Endothelial cell of umbilical vein (primary cell): ENCODE measurements at regions not wholly inside any gene's neighbourhood (a gene's known extent, or its start where the extent isn't known, plus 50 kb on each side); places are given as distances from the start of the nearest gene placed in this dataset.

ENCODE experiments used
- BruUV-seq: library from RNA; stranded (reverse); fragments of 400-500 nt; replicated peaks from 2 replicates; lab custom pipeline; 2021; lab: Mats Ljungman, UMichigan
- CTCF ChIA-PET: fragments of 300-600, 350-600 bp; sonication (Branson Sonifier 250); formaldehyde crosslinking; loops from one replicate; lab custom pipeline; 2021; ENCODE audit warnings: antibody characterized with exemption, inconsistent platforms; lab: Charles Lee
- POLR2A ChIA-PET: fragments of 300-600, 350-600 bp; sonication (Branson Sonifier 250); formaldehyde crosslinking; loops from one replicate; lab custom pipeline; 2021; ENCODE audit warnings: antibody characterized with exemption, inconsistent platforms; lab: Charles Lee
- DNase-seq: peaks from one replicate; pipeline ENCODE4 v3.0.0-alpha.2; 2011; ENCODE audit warnings: low read depth, low spot score
- FAIRE-seq: peaks from 2 replicates; lab custom pipeline; 2011; peaks lifted over from hg19 to GRCh38; lab: Jason Lieb, UNC
- H2AFZ ChIP-seq: 2 replicates; pipeline ENCODE4 v1.6.0; 2012; ENCODE audit warnings: low read depth, low read length, control low read depth, inconsistent platforms
- H3K27ac ChIP-seq: 2 replicates; pipeline ENCODE4 v1.5.1; 2011; ENCODE audit warnings: low read depth, mild to moderate bottlenecking, control low read depth, low read length, moderate library complexity; ENCODE audit not compliant: insufficient read depth
- H3K27me3 ChIP-seq, 2 experiments: 2 replicates each; pipeline versions ENCODE4 v1.6.0 to v1.6.1; 2011; ENCODE audit warnings: low read length in 2 of 2, mixed read lengths in 1 of 2; ENCODE audit not compliant: control insufficient read depth in 2 of 2, insufficient read depth in 2 of 2
- H3K36me3 ChIP-seq, 2 experiments: 2 replicates in 1 of 2; 3 replicates in 1 of 2; pipeline ENCODE4 v1.5.1; 2011; ENCODE audit warnings: low read length in 2 of 2, mild to moderate bottlenecking in 1 of 2, moderate library complexity in 1 of 2; ENCODE audit not compliant: control insufficient read depth in 2 of 2, insufficient read depth in 2 of 2; ENCODE audit errors: extremely low read depth in 1 of 2
- H3K4me1 ChIP-seq: 3 replicates; pipeline ENCODE4 v1.5.1; 2011; ENCODE audit warnings: mild to moderate bottlenecking, low read length; ENCODE audit not compliant: control insufficient read depth, insufficient read depth; ENCODE audit errors: extremely low read depth
- H3K4me2 ChIP-seq: 2 replicates; pipeline ENCODE4 v1.6.1; 2011; ENCODE audit warnings: low read length, control low read depth, mixed read lengths; ENCODE audit not compliant: insufficient read depth
- H3K4me3 ChIP-seq, 3 experiments: fragments of 200-600 bp in 1 of 3; sonication (generic), shearing (Covaris generic) in 1 of 3; replicated peaks in 1 of 3; 2 replicates each; pipeline ENCODE4 v1.5.1; 2011 to 2016; ENCODE audit warnings: control low read depth in 3 of 3, low read length in 3 of 3, mild to moderate bottlenecking in 2 of 3, inconsistent platforms in 1 of 3, low read depth in 1 of 3, moderate library complexity in 1 of 3; ENCODE audit not compliant: insufficient read depth in 1 of 3
- H3K79me2 ChIP-seq: 2 replicates; pipeline ENCODE4 v1.6.0; 2012; ENCODE audit warnings: low read length, inconsistent platforms; ENCODE audit not compliant: control insufficient read depth, insufficient read depth
- H3K9ac ChIP-seq: replicated peaks from 2 replicates; pipeline ENCODE3; 2011; ENCODE audit warnings: low read length, control low read depth; ENCODE audit not compliant: insufficient read depth; ENCODE audit errors: extremely low read depth
- H3K9me1 ChIP-seq: replicated peaks from 3 replicates; pipeline ENCODE4 v1.6.0; 2011; ENCODE audit warnings: mild to moderate bottlenecking, low read length; ENCODE audit not compliant: control insufficient read depth, insufficient read depth; ENCODE audit errors: extremely low read depth
- H3K9me3 ChIP-seq: replicated peaks from 2 replicates; pipeline ENCODE4 v1.5.1; 2012; ENCODE audit warnings: low read length, inconsistent platforms; ENCODE audit not compliant: control insufficient read depth, insufficient read depth
- H4K20me1 ChIP-seq: replicated peaks from 2 replicates; pipeline ENCODE3; 2011; ENCODE audit warnings: mild to moderate bottlenecking, low read length; ENCODE audit not compliant: control insufficient read depth, insufficient read depth; ENCODE audit errors: extremely low read depth
- EZH2 ChIP-seq: IDR thresholded peaks from 2 replicates; pipeline ENCODE4 v1.6.1; 2012; ENCODE audit warnings: borderline replicate concordance, low read depth, mild to moderate bottlenecking, moderate library complexity, low read length, inconsistent platforms; ENCODE audit not compliant: severe bottlenecking
- FOS ChIP-seq: IDR thresholded peaks from 2 replicates; pipeline ENCODE4 v1.6.1; 2011; ENCODE audit warnings: mild to moderate bottlenecking, low read length, moderate library complexity, borderline replicate concordance; ENCODE audit not compliant: insufficient read depth
- GATA2 ChIP-seq: IDR thresholded peaks from 2 replicates; pipeline ENCODE4 v1.7.0; 2011; ENCODE audit warnings: low read depth, mild to moderate bottlenecking, moderate library complexity, mixed read lengths, low read length; ENCODE audit not compliant: insufficient read length, insufficient read depth
- JUN ChIP-seq: IDR thresholded peaks from 2 replicates; pipeline ENCODE4 v1.6.1; 2011; ENCODE audit warnings: borderline replicate concordance, low read depth; ENCODE audit not compliant: insufficient read length, insufficient read depth
- MYC ChIP-seq: IDR thresholded peaks from one replicate; pipeline ENCODE4 v1.6.1; 2011; ENCODE audit warnings: mild to moderate bottlenecking, low read depth, low read length
- POLR2A ChIP-seq: IDR thresholded peaks from 2 replicates; pipeline ENCODE4 v1.6.1; 2012; ENCODE audit warnings: low read depth, mild to moderate bottlenecking, control low read depth, low read length
- POLR2AphosphoS5 ChIP-seq: IDR thresholded peaks from 2 replicates; pipeline ENCODE4 v1.6.1; 2012; ENCODE audit warnings: low read depth, mild to moderate bottlenecking, control low read depth, low read length, moderate library complexity; ENCODE audit not compliant: insufficient read depth
- dilution Hi-C: fragments of 300-500 bp; cut with MboI; formaldehyde crosslinking; loops from one replicate; pipeline ENCODE4 v1.15.0; 2019; ENCODE audit warnings: low sequenced_read_pairs; ENCODE audit not compliant: extremely low pct_ligation_motif_present
- intact Hi-C: fragments of 100-400 bp; cut with micrococcal nuclease; formaldehyde crosslinking; loops from one replicate; pipeline ENCODE4 v1.10.0; 2022
- TF ChIP-seq, protein P1 (sequence below), 2 donors: IDR thresholded peaks; 1 replicate in 1 of 2; 2 replicates in 1 of 2; pipeline ENCODE4 v1.5.1; 2011; ENCODE audit warnings: low read length in 2 of 2, mild to moderate bottlenecking in 2 of 2, moderate library complexity in 2 of 2, control low read depth in 1 of 2, inconsistent platforms in 1 of 2, low read depth in 1 of 2; ENCODE audit not compliant: insufficient read depth in 1 of 2; ENCODE audit errors: extremely low read depth in 1 of 2
- TF ChIP-seq, protein P2 (sequence below): IDR thresholded peaks from 2 replicates; pipeline ENCODE4 v1.6.1; 2011; ENCODE audit not compliant: insufficient read depth, insufficient read length

DNA sequence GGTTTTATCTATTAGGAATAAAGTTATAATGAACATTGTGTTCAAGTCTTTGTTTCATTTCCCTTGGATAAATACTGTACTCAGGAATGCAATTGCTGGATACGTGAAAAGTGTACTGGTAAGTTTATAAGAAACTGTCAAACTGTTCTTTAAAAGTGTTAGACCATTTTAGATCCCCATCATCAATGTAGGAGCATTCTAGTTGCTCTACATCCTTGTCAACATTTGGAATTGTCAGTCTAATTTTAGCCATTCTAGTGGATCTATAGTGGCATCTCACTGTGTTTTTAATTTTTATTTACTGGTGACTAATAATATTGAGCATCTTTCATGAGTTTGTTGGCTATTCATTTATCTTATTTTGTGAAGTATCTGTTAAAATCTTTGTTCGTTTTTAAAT lies 354.0 kb upstream of the NRP1 start:
- FAIRE-seq, result no peak
- dilution Hi-C loops, result no loop called here

DNA sequence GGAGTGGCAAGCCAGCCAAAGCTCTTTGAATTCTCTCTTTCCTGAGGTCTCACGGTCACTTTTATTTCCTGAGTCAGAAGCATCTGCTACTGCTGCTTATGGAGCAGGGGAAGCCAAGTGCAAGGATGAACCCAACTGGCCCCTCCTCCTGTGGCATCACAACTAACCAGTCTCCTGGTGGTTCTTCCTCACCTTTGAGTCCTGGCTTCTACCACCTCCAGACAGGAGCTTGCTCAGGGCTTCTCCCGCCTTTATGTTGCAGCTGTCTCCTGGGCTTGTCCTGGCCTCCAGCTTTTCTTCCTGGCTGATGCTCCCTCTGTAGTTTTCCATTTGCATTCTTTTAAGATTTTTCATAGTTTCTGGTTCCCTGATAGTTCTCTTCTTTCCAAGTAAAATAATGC lies 349.7 kb upstream of the NRP1 start:
- no peaks in the 10 kb centered on the region for H3K4me1 ChIP-seq
- H3K9ac ChIP-seq, result no peak overlapping the region
- H3K9me3 ChIP-seq, result no peaks in the 10 kb centered on the region
- no peaks in the 10 kb centered on the region for H3K36me3 ChIP-seq
- TF ChIP-seq EZH2 (no peak), MYC (no peak), FOS (no peak), GATA2 (no peak), JUN (no peak), POLR2A (no peak), POLR2AphosphoS5 (no peak)
- TF ChIP-seq, protein P1, sequence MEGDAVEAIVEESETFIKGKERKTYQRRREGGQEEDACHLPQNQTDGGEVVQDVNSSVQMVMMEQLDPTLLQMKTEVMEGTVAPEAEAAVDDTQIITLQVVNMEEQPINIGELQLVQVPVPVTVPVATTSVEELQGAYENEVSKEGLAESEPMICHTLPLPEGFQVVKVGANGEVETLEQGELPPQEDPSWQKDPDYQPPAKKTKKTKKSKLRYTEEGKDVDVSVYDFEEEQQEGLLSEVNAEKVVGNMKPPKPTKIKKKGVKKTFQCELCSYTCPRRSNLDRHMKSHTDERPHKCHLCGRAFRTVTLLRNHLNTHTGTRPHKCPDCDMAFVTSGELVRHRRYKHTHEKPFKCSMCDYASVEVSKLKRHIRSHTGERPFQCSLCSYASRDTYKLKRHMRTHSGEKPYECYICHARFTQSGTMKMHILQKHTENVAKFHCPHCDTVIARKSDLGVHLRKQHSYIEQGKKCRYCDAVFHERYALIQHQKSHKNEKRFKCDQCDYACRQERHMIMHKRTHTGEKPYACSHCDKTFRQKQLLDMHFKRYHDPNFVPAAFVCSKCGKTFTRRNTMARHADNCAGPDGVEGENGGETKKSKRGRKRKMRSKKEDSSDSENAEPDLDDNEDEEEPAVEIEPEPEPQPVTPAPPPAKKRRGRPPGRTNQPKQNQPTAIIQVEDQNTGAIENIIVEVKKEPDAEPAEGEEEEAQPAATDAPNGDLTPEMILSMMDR (IDR thresholded peaks at IDR 0.05; ENCODE audit: extremely low read depth in 1 of 2, insufficient read depth in 1 of 2, low read depth in 1 of 2, low read length in 2 of 2), result no peak
- TF ChIP-seq, protein P2, sequence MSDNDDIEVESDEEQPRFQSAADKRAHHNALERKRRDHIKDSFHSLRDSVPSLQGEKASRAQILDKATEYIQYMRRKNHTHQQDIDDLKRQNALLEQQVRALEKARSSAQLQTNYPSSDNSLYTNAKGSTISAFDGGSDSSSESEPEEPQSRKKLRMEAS, result no peak
- no peaks in the 10 kb centered on the region for H3K79me2 ChIP-seq
- no TSS peak for BruUV-seq
- H4K20me1 ChIP-seq, result no peaks in the 10 kb centered on the region
- no peak overlapping the region for H3K4me2 ChIP-seq
- FAIRE-seq, result no peak
- H3K9me1 ChIP-seq, result no peaks in the 10 kb centered on the region
- ChIA-PET CTCF (no interaction called here), POLR2A (no interaction called here)
- intact Hi-C loops, result no loop called here
- H3K4me3 ChIP-seq, result no peak overlapping the region
- no peak overlapping the region for H2AFZ ChIP-seq
- no peak for DNase-seq
- dilution Hi-C loops, result no loop called here
- peaks cover 3 to 15% of the 10 kb centered on the region in 2 experiments for H3K27me3 ChIP-seq
- no peak overlapping the region for H3K27ac ChIP-seq

More for the DNA sequence above, 354.0 kb upstream of the NRP1 start:
- H4K20me1 ChIP-seq, result no peaks in the 10 kb centered on the region
- H3K9me3 ChIP-seq, result no peaks in the 10 kb centered on the region
- no peak overlapping the region for H3K9ac ChIP-seq
- no peaks in the 10 kb centered on the region for H3K9me1 ChIP-seq
- H3K27me3 ChIP-seq, result peaks cover 0 to 5% of the 10 kb centered on the region in 2 experiments
- ChIA-PET POLR2A (no interaction called here), CTCF (no interaction called here)
- H3K36me3 ChIP-seq, result no peaks in the 10 kb centered on the region
- no peak overlapping the region for H3K4me2 ChIP-seq
- no peak overlapping the region for H2AFZ ChIP-seq
- no peak for DNase-seq
- H3K4me1 ChIP-seq, result no peaks in the 10 kb centered on the region
- TF ChIP-seq MYC (no peak), POLR2AphosphoS5 (no peak), GATA2 (no peak)
- TF ChIP-seq, protein P2, result no peak
- no peaks in the 10 kb centered on the region for H3K79me2 ChIP-seq
- H3K4me3 ChIP-seq, result no peak overlapping the region
- intact Hi-C loops, result no loop called here
- H3K27ac ChIP-seq, result no peak overlapping the region
- BruUV-seq, result no TSS peak
